ENCODE measurements at regions not wholly inside any gene's neighbourhood (a gene's known extent, or its start where the extent isn't known, plus 50 kb on each side); places are given as distances from the start of the nearest gene placed in this dataset.

DNA sequence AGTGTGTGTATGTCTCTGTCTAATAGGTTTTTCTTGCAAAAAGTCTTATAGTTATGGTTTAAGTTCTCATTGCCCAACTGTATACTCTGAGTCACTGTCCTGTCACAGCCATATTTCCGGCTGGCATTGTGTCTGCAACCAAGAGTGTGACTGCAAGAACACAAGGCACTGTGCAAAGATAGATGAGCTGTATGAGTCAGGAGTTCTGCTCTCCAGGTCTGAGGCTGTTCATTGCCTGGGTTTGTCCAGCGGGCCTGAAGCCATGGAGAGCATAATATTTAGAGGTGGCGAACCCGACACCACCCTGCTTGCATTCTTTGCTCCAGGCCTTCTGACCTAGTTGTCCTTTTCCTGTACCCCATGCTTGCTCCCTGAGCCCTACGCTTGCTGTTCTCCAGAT lies 50.9 kb upstream of the CNIH3 start:
- Histone ChIP-seq H3K9me3 (ENCODE audit: control insufficient read depth in 2 of 2, low read length in 2 of 2) (no peaks in the 10 kb centered on the region), H3K4me1 (ENCODE audit: control insufficient read depth in 2 of 2, insufficient read depth in 2 of 2, low read length in 2 of 2) (no peaks in the 10 kb centered on the region), H3K27ac (ENCODE audit: low read depth in 2 of 2, low read length in 2 of 2) (no peak overlapping the region), H3K27me3 (ENCODE audit: control insufficient read depth in 2 of 2, insufficient read depth in 2 of 2, low read length in 2 of 2) (no peaks in the 10 kb centered on the region), H3K36me3 (ENCODE audit: control insufficient read depth in 2 of 2, insufficient read depth in 2 of 2, low read length in 2 of 2) (no peaks in the 10 kb centered on the region), H3K9ac (ENCODE audit: low read depth in 1 of 2, low read length in 2 of 2) (no peak overlapping the region), H3K4me3 (ENCODE audit: low read length in 2 of 2) (no peak overlapping the region)

DNA sequence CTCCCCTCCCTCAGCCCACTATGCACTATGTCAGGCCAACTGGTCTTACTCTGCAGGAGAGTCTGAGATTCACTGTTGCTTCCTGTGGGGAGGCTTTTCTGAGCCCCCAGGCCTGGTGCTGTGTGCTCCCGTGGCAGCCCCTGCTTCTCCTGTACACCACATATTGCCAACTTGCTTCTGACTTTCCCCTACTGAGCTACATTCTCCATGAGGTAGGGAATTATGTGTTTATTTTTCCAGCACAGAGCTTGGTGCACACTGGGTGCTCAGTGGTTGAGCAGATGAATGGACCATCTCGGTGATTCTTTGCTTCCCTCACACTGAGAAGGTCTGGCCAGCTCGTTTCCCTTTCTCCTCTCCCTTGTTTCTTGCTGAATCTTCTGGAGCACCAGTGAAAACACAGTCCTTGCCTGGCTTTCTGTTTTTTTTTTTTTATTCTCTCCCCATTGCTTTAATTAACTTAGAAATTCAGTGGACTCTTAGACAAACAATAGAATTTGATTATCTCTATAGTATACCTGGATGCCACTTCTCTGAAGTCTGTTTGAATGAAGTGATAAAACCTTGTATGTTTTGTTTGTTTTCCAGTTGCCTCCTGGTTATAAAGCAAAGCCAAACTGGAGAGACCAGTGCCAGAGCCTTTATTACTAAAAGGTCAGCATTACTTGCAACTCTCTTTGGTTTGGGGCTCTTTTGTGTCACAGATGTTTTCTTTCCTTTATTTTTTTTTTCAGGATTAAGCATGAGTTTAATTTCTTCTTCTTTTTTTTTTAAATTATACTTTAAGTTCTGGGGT lies 50.3 kb upstream of the CNIH3 start:
- Histone ChIP-seq H3K27me3 (ENCODE audit: control insufficient read depth in 2 of 2, insufficient read depth in 2 of 2, low read length in 2 of 2) (no peaks in the 10 kb centered on the region), H3K4me1 (ENCODE audit: control insufficient read depth in 2 of 2, insufficient read depth in 2 of 2, low read length in 2 of 2) (no peaks in the 10 kb centered on the region), H3K9ac (ENCODE audit: low read depth in 1 of 2, low read length in 2 of 2) (no peak overlapping the region), H3K4me3 (ENCODE audit: low read length in 2 of 2) (no peak overlapping the region), H3K27ac (ENCODE audit: low read depth in 2 of 2, low read length in 2 of 2) (no peak overlapping the region), H3K9me3 (ENCODE audit: control insufficient read depth in 2 of 2, low read length in 2 of 2) (no peaks in the 10 kb centered on the region), H3K36me3 (ENCODE audit: control insufficient read depth in 2 of 2, insufficient read depth in 2 of 2, low read length in 2 of 2) (no peaks in the 10 kb centered on the region)
